Body of pancreas (tissue), 4 donors: ENCODE measurements at regions not wholly inside any gene's neighbourhood (a gene's known extent, or its start where the extent isn't known, plus 50 kb on each side); places are given as distances from the start of the nearest gene placed in this dataset.

ENCODE experiments used
- CTCF ChIP-seq, 7 experiments: fragments of 450-650 bp in 4 of 7; fragments of 200-600 bp in 3 of 7; sonication (generic) in 3 of 7; IDR thresholded peaks; one replicate each; pipeline ENCODE4 v1.5.1; 2016 to 2019; ENCODE audit warnings: antibody characterized with exemption in 7 of 7
- POLR2A ChIP-seq, 3 donors: fragments of 450-650 bp; IDR thresholded peaks; one replicate each; pipeline ENCODE4 v1.6.1; 2016; ENCODE audit warnings: antibody characterized with exemption in 3 of 3, mild to moderate bottlenecking in 2 of 3

- no peak for TF ChIP-seq CTCF (IDR thresholded peaks at IDR 0.05)
- peak in 1 of 3 donors; percentile 34 for TF ChIP-seq POLR2A (IDR thresholded peaks at IDR 0.05)
These were observed 471.9 kb upstream of the DAB2 start for GRCh38 chr5:39896706-39897105.
